Stimulated activated CD4-positive, alpha-beta T cell treated with anti-CD3 and anti-CD28 coated beads, Interleukin-4, amount 100 ng/mL, for 48 hours (primary cell): ENCODE measurements at regions not wholly inside any gene's neighbourhood (a gene's known extent, or its start where the extent isn't known, plus 50 kb on each side); places are given as distances from the start of the nearest gene placed in this dataset.

ENCODE experiments used
- DNase-seq, 2 donors: peaks; one replicate each; pipeline ENCODE4 v3.0.0-alpha.2; 2020; ENCODE audit warnings: low read depth in 2 of 2

- no peak for DNase-seq
Measured at GRCh38 chr14:61108496-61109141, 127.6 kb downstream of the SLC38A6 start.

GRCh38 chr14:61107869-61108493, 126.9 kb downstream of the SLC38A6 start:
- no peak for DNase-seq

- no peak for DNase-seq
Measured at GRCh38 chr14:61106959-61107641, 126.1 kb downstream of the SLC38A6 start.

DNA sequence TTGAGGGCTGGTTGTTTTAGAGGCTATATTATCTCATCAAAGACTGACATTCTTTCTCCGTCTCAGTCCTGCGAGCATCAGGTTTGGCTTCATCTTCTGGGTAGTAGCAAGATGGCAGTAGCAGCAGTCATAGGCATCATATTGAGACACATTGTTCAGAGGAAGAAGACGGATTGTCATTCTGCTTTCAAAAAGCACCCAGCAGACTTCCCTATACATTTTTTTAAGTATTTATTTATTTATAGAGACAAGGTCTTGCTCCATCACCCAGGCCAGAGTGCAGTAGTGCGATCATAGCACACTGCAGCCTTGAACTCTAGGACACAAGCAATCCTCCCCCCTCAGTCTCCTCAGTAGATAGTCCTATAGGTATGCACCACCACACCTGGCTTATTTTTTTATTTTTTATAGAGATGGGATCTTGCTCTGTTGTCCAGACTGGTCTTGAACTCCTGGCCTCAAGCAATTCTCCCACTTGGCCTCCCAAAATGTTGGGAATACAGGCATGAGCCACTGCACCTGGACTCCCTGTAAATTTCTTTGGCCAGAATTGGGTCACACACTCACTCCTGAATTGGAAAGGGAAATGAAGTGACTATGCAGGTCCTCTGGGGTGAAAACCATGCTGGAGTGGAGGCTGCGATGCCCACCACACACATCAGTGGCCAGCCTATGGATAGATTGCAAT, 125.4 kb downstream of the SLC38A6 start:
- DNase-seq = no peak

DNA sequence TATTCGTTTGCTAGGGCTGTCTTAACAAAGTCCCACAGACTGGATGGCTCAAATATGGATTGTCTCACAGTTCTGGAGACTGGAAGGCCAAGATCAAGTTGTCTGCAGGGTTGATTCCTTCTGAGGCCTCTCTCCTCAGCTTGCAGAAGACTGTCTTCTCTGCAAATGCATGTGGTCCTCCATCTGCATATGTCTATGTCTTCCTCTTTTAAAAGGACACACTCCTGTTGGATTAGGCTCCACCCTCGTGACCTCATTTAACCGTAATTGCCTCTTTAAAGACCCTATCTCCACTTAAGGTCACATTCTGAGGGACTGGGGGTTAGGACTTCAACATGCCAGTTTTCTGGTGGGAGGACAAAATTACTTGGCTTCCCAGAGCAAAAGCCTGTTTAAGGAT, 123.3 kb downstream of the SLC38A6 start:
- DNase-seq = no peak

GRCh38 chr14:61103541-61104339, 122.7 kb downstream of the SLC38A6 start:
- DNase-seq = no peak

DNA sequence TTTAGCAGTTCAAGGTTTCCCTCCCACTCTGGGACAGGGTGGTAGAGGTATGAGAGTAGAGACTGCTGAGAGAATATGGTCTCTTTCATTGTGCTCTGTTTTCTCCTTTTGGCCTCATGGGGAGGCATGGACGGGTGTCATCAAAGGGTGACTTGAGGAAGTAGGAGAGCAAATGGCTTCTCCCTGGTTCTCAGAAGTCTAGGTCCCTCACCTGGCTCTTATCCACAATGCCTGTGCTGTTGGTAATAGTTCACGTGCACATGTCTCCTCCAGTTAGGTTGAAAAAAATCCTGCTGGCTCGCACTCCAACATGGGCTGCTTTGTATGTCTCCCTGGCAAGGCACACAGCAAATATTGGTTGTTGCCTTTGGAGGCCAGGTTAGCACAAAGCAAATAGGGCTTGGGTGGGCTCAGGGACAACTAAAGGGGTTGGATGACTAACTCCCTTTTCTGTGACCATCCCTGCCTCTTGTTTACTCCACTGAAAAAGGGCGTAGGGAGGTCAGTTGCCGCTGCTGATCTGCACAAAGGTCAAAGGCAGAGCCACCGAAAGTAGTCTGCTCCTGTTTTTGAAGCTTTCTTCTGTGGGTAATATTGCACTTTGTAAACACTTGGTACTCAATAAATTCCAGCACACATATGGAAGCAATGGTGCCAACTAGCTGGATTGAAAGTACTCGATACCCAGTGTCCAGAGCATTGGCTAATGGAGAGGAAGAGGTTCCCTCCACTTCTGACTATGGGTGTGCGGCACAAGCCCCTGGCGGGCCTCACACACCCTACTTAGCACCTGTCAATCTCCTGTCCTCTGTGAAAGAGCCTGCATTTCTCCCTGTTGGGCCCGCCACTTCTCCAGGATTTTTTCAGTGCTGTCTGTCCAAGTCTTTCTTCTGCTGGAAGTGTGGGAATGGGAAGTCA, 121.8 kb downstream of the SLC38A6 start:
- no peak for DNase-seq
